HepG2 (cell line): ENCODE measurements at regions not wholly inside any gene's neighbourhood (a gene's known extent, or its start where the extent isn't known, plus 50 kb on each side); places are given as distances from the start of the nearest gene placed in this dataset.

Source experiments
- ATAC-seq: fragments of 200-7000 bp; cut with Tn5 transposase; 3 replicates; pipeline ENCODE4 v1.9.1; 2020; ENCODE audit warnings: mild to moderate bottlenecking, moderate library complexity
- BruUV-seq: library from RNA; stranded (reverse); fragments of 400-500 nt; replicated peaks from 2 replicates; lab custom pipeline; 2021; lab: Mats Ljungman, UMichigan
- CTCF ChIA-PET: fragments of 300-600 bp; formaldehyde crosslinking; extraction: SDS; loops from one replicate; lab custom pipeline; 2021; ENCODE audit warnings: low total read pairs, inconsistent platforms, low intra/inter-chr PET ratio; lab: Yijun Ruan, JAX
- POLR2A ChIA-PET: fragments of 350-600 bp; sonication (Branson Sonifier 250); formaldehyde crosslinking; loops from one replicate; lab custom pipeline; 2020; ENCODE audit warnings: antibody characterized with exemption, inconsistent platforms; lab: Yijun Ruan, JAX
- DNase-seq: peaks from one replicate; pipeline ENCODE4 v3.0.0-alpha.2; 2015; ENCODE audit warnings: low spot score
- FAIRE-seq: peaks from 3 replicates; lab custom pipeline; 2011; peaks lifted over from hg19 to GRCh38; lab: Jason Lieb, UNC
- H2AFZ ChIP-seq: one replicate; pipeline ENCODE4 v1.6.1; 2011; ENCODE audit warnings: low read length, inconsistent platforms
- H3K27ac ChIP-seq: fragments of 300-600 bp; 3 replicates; pipeline ENCODE4 v1.8.0; 2011; ENCODE audit warnings: mixed run types, mild to moderate bottlenecking, mixed read lengths, low read length, inconsistent platforms; ENCODE audit not compliant: insufficient read depth; ENCODE audit errors: extremely low read length
- H3K27me3 ChIP-seq, 2 experiments: fragments of 200-600 bp in 1 of 2; 2 replicates in 1 of 2; 3 replicates in 1 of 2; pipeline versions ENCODE4 v1.6.0 to v1.8.0; 2011; ENCODE audit warnings: low read length in 2 of 2, mild to moderate bottlenecking in 2 of 2, moderate library complexity in 2 of 2, inconsistent platforms in 1 of 2; ENCODE audit not compliant: insufficient read depth in 2 of 2, control insufficient read depth in 1 of 2
- H3K36me3 ChIP-seq, 2 experiments: fragments of 200-600 bp in 1 of 2; replicated peaks in 1 of 2; 2 replicates in 1 of 2; 3 replicates in 1 of 2; pipeline versions ENCODE4 v1.5.1 to v1.8.0; 2011; ENCODE audit warnings: low read length in 2 of 2, inconsistent platforms in 1 of 2; ENCODE audit not compliant: insufficient read depth in 2 of 2, control insufficient read depth in 1 of 2
- H3K4me1 ChIP-seq: 2 replicates; pipeline ENCODE4 v1.5.1; 2012; ENCODE audit warnings: low read length, inconsistent platforms; ENCODE audit not compliant: insufficient read depth
- H3K4me2 ChIP-seq: 2 replicates; pipeline ENCODE4 v1.6.0; 2011; ENCODE audit warnings: low read depth, low read length, inconsistent platforms
- H3K4me3 ChIP-seq, 3 experiments: fragments of 200-600 bp in 1 of 3; sonication (generic), shearing (Covaris generic) in 1 of 3; replicated peaks in 1 of 3; 2 replicates each; pipeline ENCODE4 v1.5.1; 2011 to 2016; ENCODE audit warnings: low read length in 3 of 3, inconsistent platforms in 2 of 3, low read depth in 2 of 3, mild to moderate bottlenecking in 2 of 3, control low read depth in 1 of 3, mixed read lengths in 1 of 3; ENCODE audit not compliant: insufficient read depth in 1 of 3
- H3K79me2 ChIP-seq: one replicate; pipeline ENCODE4 v1.6.1; 2011; ENCODE audit warnings: low read length, inconsistent platforms; ENCODE audit not compliant: insufficient read depth
- H3K9ac ChIP-seq: 2 replicates; pipeline ENCODE4 v1.6.0; 2011; ENCODE audit warnings: mild to moderate bottlenecking, low read depth, low read length, inconsistent platforms; ENCODE audit not compliant: insufficient read depth
- H3K9me3 ChIP-seq: 2 replicates; pipeline ENCODE4 v1.5.1; 2012; ENCODE audit warnings: mild to moderate bottlenecking, low read length
- H4K20me1 ChIP-seq: 2 replicates; pipeline ENCODE4 v1.6.0; 2011; ENCODE audit warnings: inconsistent platforms, mild to moderate bottlenecking, low read length, moderate library complexity; ENCODE audit not compliant: insufficient read depth
- BHLHE40 ChIP-seq: IDR thresholded peaks from 2 replicates; pipeline ENCODE4 v1.6.1; 2011; ENCODE audit warnings: low read length, improper control_type of control experiment
- CENPBD1 ChIP-seq: sonication (generic); formaldehyde crosslinking; IDR thresholded peaks from 2 replicates; pipeline ENCODE4 v1.8.0; 2022; ENCODE audit warnings: missing genetic modification reagents, low read depth, mild to moderate bottlenecking, borderline replicate concordance
- CREM ChIP-seq, 2 experiments: sonication (generic) in 1 of 2; formaldehyde crosslinking in 1 of 2; IDR thresholded peaks; 2 replicates each; pipeline versions ENCODE4 v1.4.0 to v1.6.1; 2016 to 2020; ENCODE audit warnings: antibody characterized with exemption in 1 of 2, mild to moderate bottlenecking in 1 of 2, missing genetic modification reagents in 1 of 2
- HMGA1 ChIP-seq: sonication (generic); formaldehyde crosslinking; conservative IDR thresholded peaks from 2 replicates; pipeline ENCODE4 v1.4.0; 2020; ENCODE audit warnings: missing genetic modification reagents
- NCOA5 ChIP-seq: sonication (generic); formaldehyde crosslinking; IDR thresholded peaks from 2 replicates; pipeline ENCODE4 v1.4.0; 2020; ENCODE audit warnings: missing genetic modification reagents
- NFYB ChIP-seq: sonication (generic); formaldehyde crosslinking; IDR thresholded peaks from 2 replicates; pipeline ENCODE4 v1.4.0; 2020; ENCODE audit warnings: missing genetic modification reagents
- NONO ChIP-seq, 2 experiments: fragments of 450-650 bp in 1 of 2; sonication (generic) in 1 of 2; formaldehyde crosslinking in 1 of 2; IDR thresholded peaks in 1 of 2; conservative IDR thresholded peaks in 1 of 2; 2 replicates each; pipeline versions ENCODE4 v1.6.1 to v1.8.0; 2017 to 2022; ENCODE audit warnings: mild to moderate bottlenecking in 1 of 2, missing genetic modification reagents in 1 of 2, moderate library complexity in 1 of 2
- TOPORS ChIP-seq: sonication (generic); formaldehyde crosslinking; IDR thresholded peaks from 2 replicates; pipeline ENCODE4 v1.8.0; 2023; ENCODE audit warnings: mild to moderate bottlenecking, missing genetic modification reagents
- ZBTB7B ChIP-seq: sonication (generic); formaldehyde crosslinking; IDR thresholded peaks from 2 replicates; pipeline ENCODE4 v1.4.0; 2020; ENCODE audit warnings: missing genetic modification reagents
- ZFP1 ChIP-seq: IDR thresholded peaks from 2 replicates; pipeline ENCODE4 v1.6.1; 2016
- ZIK1 ChIP-seq: sonication (generic); formaldehyde crosslinking; IDR thresholded peaks from 2 replicates; pipeline ENCODE4 v1.5.0; 2020; ENCODE audit warnings: mild to moderate bottlenecking, low read depth, missing genetic modification reagents, borderline replicate concordance
- ZNF275 ChIP-seq: sonication (generic); formaldehyde crosslinking; IDR thresholded peaks from 2 replicates; pipeline ENCODE4 v1.8.0; 2022; ENCODE audit warnings: missing genetic modification reagents, mild to moderate bottlenecking, inconsistent platforms, borderline replicate concordance
- ZNF597 ChIP-seq: sonication (generic); formaldehyde crosslinking; IDR thresholded peaks from 2 replicates; pipeline ENCODE4 v1.5.0; 2020; ENCODE audit warnings: missing genetic modification reagents
- ZNF75D ChIP-seq: sonication (generic); formaldehyde crosslinking; IDR thresholded peaks from 2 replicates; pipeline ENCODE4 v1.8.1; 2023; ENCODE audit warnings: missing genetic modification reagents, mild to moderate bottlenecking, borderline replicate concordance
- ZNF850 ChIP-seq: sonication (generic); formaldehyde crosslinking; conservative IDR thresholded peaks from 2 replicates; pipeline ENCODE4 v1.9.0; 2021; ENCODE audit warnings: mild to moderate bottlenecking, missing genetic modification reagents
- WGBS: methylation state at CpG from one replicate; pipeline ENCODE4 v1.1.6; 2017; ENCODE audit warnings: low lambda C conversion rate; 5-methylcytosine and 5-hydroxymethylcytosine counted together
- in situ Hi-C: cut with HindIII; loops from 2 replicates; pipeline ENCODE4 v1.10.0; 2017; ENCODE audit warnings: low pct_unique_long_range_greater_than_20kb; ENCODE audit not compliant: extremely low pct_ligation_motif_present
- intact Hi-C: fragments of 100-400 bp; cut with micrococcal nuclease; formaldehyde crosslinking; loops from one replicate; pipeline ENCODE4 v1.10.0; 2022; ENCODE audit not compliant: unreplicated experiment

DNA sequence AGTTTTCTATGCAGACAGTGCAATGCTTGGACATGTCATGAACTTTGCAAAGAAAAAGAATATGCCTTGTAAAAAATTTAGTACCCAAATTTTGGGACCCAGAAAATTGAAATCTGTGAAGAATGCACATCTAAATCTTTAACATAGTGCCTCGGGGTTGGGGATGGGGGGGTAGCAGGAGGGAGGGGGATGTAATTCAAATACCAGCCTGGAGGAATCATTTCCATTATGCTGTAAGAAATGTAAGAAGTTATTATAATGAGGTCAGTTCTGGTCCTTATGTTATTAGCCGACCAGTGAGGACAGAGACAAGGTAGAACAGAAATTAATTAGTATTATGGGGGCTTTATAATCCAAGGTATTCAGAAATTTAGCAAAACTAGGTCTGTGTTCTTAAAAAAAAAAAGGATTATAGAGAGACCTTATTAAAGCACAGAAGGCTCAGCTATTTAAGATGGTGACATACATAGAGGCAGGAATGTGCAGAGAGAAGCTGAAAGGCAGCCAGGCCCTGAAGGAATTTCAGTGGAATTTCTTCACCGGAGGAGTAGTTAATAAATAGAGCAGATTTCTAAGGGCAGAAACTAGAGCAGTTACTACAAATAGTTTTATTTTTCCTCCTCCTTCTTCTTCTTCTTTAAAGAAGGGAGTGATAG is 89.0 kb upstream of the RBMS1 start:
- no peak for ATAC-seq
- 24% methylated on average over 3 of the region's 3 CpGs for WGBS
- H3K9me3 ChIP-seq, result no peaks in the 10 kb centered on the region
- no peak overlapping the region for H3K9ac ChIP-seq
- no peaks in the 10 kb centered on the region for H3K27me3 ChIP-seq
- DNase-seq, result no peak
- TF ChIP-seq BHLHE40 (no peak), ZBTB7B (no peak), NONO (IDR thresholded peaks at IDR 0.05) (no peak), NONO (CRISPR knock-in tag; conservative IDR thresholded peaks at IDR 0.05) (no peak), NFYB (CRISPR knock-in tag) (no peak), CREM (IDR thresholded peaks at IDR 0.05) (no peak), CREM (CRISPR knock-in tag; IDR thresholded peaks at IDR 0.05) (no peak), TOPORS (CRISPR knock-in tag) (no peak), NCOA5 (CRISPR knock-in tag) (no peak), ZIK1 (CRISPR knock-in tag) (no peak), CENPBD1 (no peak), ZNF850 (CRISPR knock-in tag) (no peak), HMGA1 (CRISPR knock-in tag) (no peak), ZFP1 (CRISPR knock-in tag) (no peak), ZNF75D (CRISPR knock-in tag) (no peak), ZNF597 (CRISPR knock-in tag) (no peak), ZNF275 (CRISPR knock-in tag) (no peak)
- TF ChIP-seq, all 625 proteins: peak for 0
- ChIA-PET CTCF (interaction anchor here (0.9 kb wide), 1 partner anchor 388 kb away, joined by 3 read pairs; no protein-coding TSS in a partner anchor), POLR2A (no interaction called here)
- Histone ChIP-seq H3K4me3 (no peak overlapping the region), H3K4me2 (no peak overlapping the region), H2AFZ (no peak overlapping the region), H3K79me2 (no peaks in the 10 kb centered on the region), H3K27ac (no peak overlapping the region), H4K20me1 (no peaks in the 10 kb centered on the region), H3K36me3 (no peaks in the 10 kb centered on the region), H3K4me1 (no peaks in the 10 kb centered on the region)
- in situ Hi-C loops (no loop called here), intact Hi-C loops (no loop called here)
- no peak for FAIRE-seq
- BruUV-seq, result no TSS peak
